Body of pancreas (tissue), 4 donors: ENCODE measurements at regions not wholly inside any gene's neighbourhood (a gene's known extent, or its start where the extent isn't known, plus 50 kb on each side); places are given as distances from the start of the nearest gene placed in this dataset.

Source experiments
- CTCF ChIP-seq, 7 experiments: fragments of 450-650 bp in 4 of 7; fragments of 200-600 bp in 3 of 7; sonication (generic) in 3 of 7; IDR thresholded peaks; one replicate each; pipeline ENCODE4 v1.5.1; 2016 to 2019; ENCODE audit warnings: antibody characterized with exemption in 7 of 7
- POLR2A ChIP-seq, 3 donors: fragments of 450-650 bp; IDR thresholded peaks; one replicate each; pipeline ENCODE4 v1.6.1; 2016; ENCODE audit warnings: antibody characterized with exemption in 3 of 3, mild to moderate bottlenecking in 2 of 3

GRCh38 chr11:95706974-95707387 is 82.6 kb downstream of the FAM76B start:
- no peak for TF ChIP-seq POLR2A (IDR thresholded peaks at IDR 0.05)
- TF ChIP-seq CTCF (IDR thresholded peaks at IDR 0.05): no peak
